Activated T-cell treated with anti-CD3 and anti-CD28 coated beads, Interleukin-2, amount 50 U/mL, for 4 hours (primary cell): ENCODE measurements at regions not wholly inside any gene's neighbourhood (a gene's known extent, or its start where the extent isn't known, plus 50 kb on each side); places are given as distances from the start of the nearest gene placed in this dataset.

Source experiments
- ATAC-seq, 2 donors: fragments of 200-7000 bp; cut with Tn5 transposase; one replicate each; pipeline ENCODE4 v1.10.0; 2021
- DNase-seq: peaks from one replicate; pipeline ENCODE4 v3.0.0-alpha.2; 2020
- H3K27me3 Mint-ChIP-seq: one replicate; pipeline ENCODE4 v1.8.0; 2021; ENCODE audit warnings: low read depth, mixed read lengths
- H3K36me3 Mint-ChIP-seq: one replicate; pipeline ENCODE4 v1.8.0; 2022; ENCODE audit warnings: mixed read lengths; ENCODE audit not compliant: insufficient read depth
- H3K4me1 Mint-ChIP-seq: one replicate; pipeline ENCODE4 v1.8.0; 2021; ENCODE audit warnings: low read depth, mixed read lengths
- H3K4me3 Mint-ChIP-seq: one replicate; pipeline ENCODE4 v1.8.0; 2021; ENCODE audit warnings: mild to moderate bottlenecking, moderate library complexity, mixed read lengths
- H3K9me3 Mint-ChIP-seq: one replicate; pipeline ENCODE4 v1.8.0; 2021; ENCODE audit warnings: mixed read lengths

GRCh38 chr18:25834061-25834460, 256.4 kb downstream of the SS18 start:
- Mint-ChIP-seq H3K36me3 (no peaks in the 10 kb centered on the region), H3K9me3 (no peaks in the 10 kb centered on the region), H3K27me3 (peaks cover 2% of the 10 kb centered on the region), H3K4me1 (no peaks in the 10 kb centered on the region), H3K4me3 (no peak overlapping the region)
- ATAC-seq (no peak), DNase-seq (no peak)

- Mint-ChIP-seq H3K27me3 (peaks cover 2% of the 10 kb centered on the region), H3K4me1 (no peaks in the 10 kb centered on the region), H3K9me3 (no peaks in the 10 kb centered on the region), H3K36me3 (no peaks in the 10 kb centered on the region), H3K4me3 (no peak overlapping the region)
- no peak for ATAC-seq
- DNase-seq, result no peak
These were observed 258.3 kb downstream of the SS18 start for GRCh38 chr18:25832001-25832604.

GRCh38 chr18:25831301-25831701, 259.1 kb downstream of the SS18 start:
- Mint-ChIP-seq H3K4me1 (no peaks in the 10 kb centered on the region), H3K9me3 (no peaks in the 10 kb centered on the region), H3K36me3 (no peaks in the 10 kb centered on the region), H3K27me3 (peaks cover 2% of the 10 kb centered on the region), H3K4me3 (no peak overlapping the region)
- no peak for DNase-seq
- no peak for ATAC-seq

- no peaks in the 10 kb centered on the region for H3K9me3 Mint-ChIP-seq
- H3K27me3 Mint-ChIP-seq, result peaks cover under 1% of the 10 kb centered on the region
- ATAC-seq (no peak), DNase-seq (no peak)
- no peaks in the 10 kb centered on the region for H3K4me1 Mint-ChIP-seq
- no peak overlapping the region for H3K4me3 Mint-ChIP-seq
- no peaks in the 10 kb centered on the region for H3K36me3 Mint-ChIP-seq
These were observed 259.6 kb downstream of the SS18 start for GRCh38 chr18:25830787-25831186.

- Mint-ChIP-seq H3K4me1 (no peaks in the 10 kb centered on the region), H3K27me3 (peaks cover 2% of the 10 kb centered on the region), H3K4me3 (no peak overlapping the region), H3K9me3 (no peaks in the 10 kb centered on the region), H3K36me3 (no peaks in the 10 kb centered on the region)
- no peak for DNase-seq
- no peak for ATAC-seq
These were observed 262.4 kb downstream of the SS18 start for GRCh38 chr18:25827961-25828561.

GRCh38 chr18:25827228-25827627, 263.2 kb downstream of the SS18 start:
- Mint-ChIP-seq H3K4me1 (no peaks in the 10 kb centered on the region), H3K27me3 (peaks cover 2% of the 10 kb centered on the region), H3K9me3 (no peaks in the 10 kb centered on the region), H3K4me3 (no peak overlapping the region), H3K36me3 (no peaks in the 10 kb centered on the region)
- ATAC-seq, result no peak
- DNase-seq, result no peak

GRCh38 chr18:25826823-25827222, 263.6 kb downstream of the SS18 start:
- DNase-seq (no peak), ATAC-seq (no peak)
- Mint-ChIP-seq H3K36me3 (no peaks in the 10 kb centered on the region), H3K4me1 (no peaks in the 10 kb centered on the region), H3K9me3 (no peaks in the 10 kb centered on the region), H3K27me3 (peaks cover 2% of the 10 kb centered on the region), H3K4me3 (no peak overlapping the region)

GRCh38 chr18:25825979-25826776, 264.2 kb downstream of the SS18 start:
- Mint-ChIP-seq H3K4me1 (no peaks in the 10 kb centered on the region), H3K36me3 (no peaks in the 10 kb centered on the region), H3K9me3 (no peaks in the 10 kb centered on the region), H3K27me3 (peaks cover 2% of the 10 kb centered on the region), H3K4me3 (no peak overlapping the region)
- DNase-seq (no peak), ATAC-seq (no peak)

GRCh38 chr18:25825056-25825455, 265.4 kb downstream of the SS18 start:
- ATAC-seq (no peak), DNase-seq (no peak)
- Mint-ChIP-seq H3K36me3 (no peaks in the 10 kb centered on the region), H3K4me1 (no peaks in the 10 kb centered on the region), H3K4me3 (no peak overlapping the region), H3K27me3 (peaks cover 4% of the 10 kb centered on the region), H3K9me3 (no peaks in the 10 kb centered on the region)

- no peaks in the 10 kb centered on the region for H3K9me3 Mint-ChIP-seq
- no peaks in the 10 kb centered on the region for H3K36me3 Mint-ChIP-seq
- DNase-seq, result no peak
- no peak overlapping the region for H3K4me3 Mint-ChIP-seq
- peaks cover 7% of the 10 kb centered on the region for H3K4me1 Mint-ChIP-seq
- no peak for ATAC-seq
- H3K27me3 Mint-ChIP-seq, result peaks cover 2% of the 10 kb centered on the region
These were observed 270.6 kb downstream of the SS18 start for GRCh38 chr18:25819746-25820363.

- ATAC-seq, result no peak
- Mint-ChIP-seq H3K36me3 (no peaks in the 10 kb centered on the region), H3K9me3 (no peaks in the 10 kb centered on the region), H3K4me3 (no peak overlapping the region), H3K4me1 (peaks cover 11% of the 10 kb centered on the region), H3K27me3 (peaks cover 2% of the 10 kb centered on the region)
- DNase-seq, result no peak
These were observed 271.9 kb downstream of the SS18 start for GRCh38 chr18:25818505-25818904.

- Mint-ChIP-seq H3K27me3 (peaks cover 2% of the 10 kb centered on the region), H3K36me3 (no peaks in the 10 kb centered on the region), H3K9me3 (no peaks in the 10 kb centered on the region), H3K4me3 (no peak overlapping the region), H3K4me1 (peaks cover 11% of the 10 kb centered on the region)
- ATAC-seq, result no peak
- DNase-seq, result no peak
These were observed 272.7 kb downstream of the SS18 start for GRCh38 chr18:25817546-25818237.

GRCh38 chr18:25815659-25816058, 274.8 kb downstream of the SS18 start:
- H3K27me3 Mint-ChIP-seq, result peaks cover 2% of the 10 kb centered on the region
- no peaks in the 10 kb centered on the region for H3K9me3 Mint-ChIP-seq
- H3K36me3 Mint-ChIP-seq, result no peaks in the 10 kb centered on the region
- ATAC-seq, result no peak
- DNase-seq, result no peak
- no peak overlapping the region for H3K4me3 Mint-ChIP-seq
- peaks cover 11% of the 10 kb centered on the region for H3K4me1 Mint-ChIP-seq

- DNase-seq (no peak), ATAC-seq (no peak)
- no peak overlapping the region for H3K4me3 Mint-ChIP-seq
- peaks cover 11% of the 10 kb centered on the region for H3K4me1 Mint-ChIP-seq
- no peaks in the 10 kb centered on the region for H3K36me3 Mint-ChIP-seq
- H3K27me3 Mint-ChIP-seq, result no peaks in the 10 kb centered on the region
- H3K9me3 Mint-ChIP-seq, result no peaks in the 10 kb centered on the region
These were observed 275.5 kb downstream of the SS18 start for GRCh38 chr18:25814841-25815458.
